GM06990 (cell line): ENCODE measurements at regions not wholly inside any gene's neighbourhood (a gene's known extent, or its start where the extent isn't known, plus 50 kb on each side); places are given as distances from the start of the nearest gene placed in this dataset.

ENCODE experiments used
- DNase-seq: peaks from one replicate; pipeline ENCODE4 v3.0.0-alpha.2; 2011; ENCODE audit not compliant: insufficient read length; ENCODE audit errors: extremely low read depth
- H3K27me3 ChIP-seq: replicated peaks from 2 replicates; pipeline ENCODE4 v1.6.0; 2011; ENCODE audit warnings: low read length; ENCODE audit not compliant: control insufficient read depth, insufficient read depth
- H3K36me3 ChIP-seq: 2 replicates; pipeline ENCODE4 v1.5.1; 2011; ENCODE audit warnings: low read length; ENCODE audit not compliant: control insufficient read depth, insufficient read depth
- H3K4me3 ChIP-seq: replicated peaks from 2 replicates; pipeline ENCODE4 v1.5.1; 2011; ENCODE audit warnings: low read depth, mild to moderate bottlenecking, control low read depth, low read length
- CTCF ChIP-seq: IDR thresholded peaks from 2 replicates; pipeline ENCODE4 v1.5.1; 2011; ENCODE audit warnings: low read length, control low read depth, mild to moderate bottlenecking, inconsistent platforms; ENCODE audit not compliant: insufficient read depth, poor library complexity, severe bottlenecking

GRCh38 chr16:9545522-9546437, 454.3 kb downstream of the HAPSTR1 start:
- H3K27me3 ChIP-seq: no peaks in the 10 kb centered on the region
- no peak for DNase-seq
- no peak for TF ChIP-seq CTCF

GRCh38 chr16:9546438-9546786, 455.0 kb downstream of the HAPSTR1 start:
- TF ChIP-seq CTCF: no peak
- Histone ChIP-seq H3K4me3 (no peak overlapping the region), H3K36me3 (no peaks in the 10 kb centered on the region), H3K27me3 (no peaks in the 10 kb centered on the region)
- DNase-seq: no peak

More at GRCh38 chr16:9545522-9546437, 454.3 kb downstream of the HAPSTR1 start:
- Histone ChIP-seq H3K4me3 (no peak overlapping the region), H3K36me3 (no peaks in the 10 kb centered on the region)

- no peak for DNase-seq
- H3K36me3 ChIP-seq: no peaks in the 10 kb centered on the region
- no peaks in the 10 kb centered on the region for H3K27me3 ChIP-seq
- no peak overlapping the region for H3K4me3 ChIP-seq
- no peak for TF ChIP-seq CTCF
Observed at GRCh38 chr16:9549487-9549886, 458.0 kb downstream of the HAPSTR1 start.

GRCh38 chr16:9555051-9555450, 463.6 kb downstream of the HAPSTR1 start:
- H3K27me3 ChIP-seq: no peaks in the 10 kb centered on the region
- no peaks in the 10 kb centered on the region for H3K36me3 ChIP-seq
- no peak for TF ChIP-seq CTCF
- no peak for DNase-seq
- no peak overlapping the region for H3K4me3 ChIP-seq

GRCh38 chr16:9556949-9557665, 465.7 kb downstream of the HAPSTR1 start:
- Histone ChIP-seq H3K27me3 (no peaks in the 10 kb centered on the region), H3K36me3 (no peaks in the 10 kb centered on the region), H3K4me3 (no peak overlapping the region)
- TF ChIP-seq CTCF: no peak
- DNase-seq: peak; percentile 3
